ENCODE measurements at regions not wholly inside any gene's neighbourhood (a gene's known extent, or its start where the extent isn't known, plus 50 kb on each side); places are given as distances from the start of the nearest gene placed in this dataset.
"Not testable (repeated sequence)": the region's sequence is repeated elsewhere in the genome, so short reads cannot be mapped to it uniquely, and the experiment has no call there.

DNA sequence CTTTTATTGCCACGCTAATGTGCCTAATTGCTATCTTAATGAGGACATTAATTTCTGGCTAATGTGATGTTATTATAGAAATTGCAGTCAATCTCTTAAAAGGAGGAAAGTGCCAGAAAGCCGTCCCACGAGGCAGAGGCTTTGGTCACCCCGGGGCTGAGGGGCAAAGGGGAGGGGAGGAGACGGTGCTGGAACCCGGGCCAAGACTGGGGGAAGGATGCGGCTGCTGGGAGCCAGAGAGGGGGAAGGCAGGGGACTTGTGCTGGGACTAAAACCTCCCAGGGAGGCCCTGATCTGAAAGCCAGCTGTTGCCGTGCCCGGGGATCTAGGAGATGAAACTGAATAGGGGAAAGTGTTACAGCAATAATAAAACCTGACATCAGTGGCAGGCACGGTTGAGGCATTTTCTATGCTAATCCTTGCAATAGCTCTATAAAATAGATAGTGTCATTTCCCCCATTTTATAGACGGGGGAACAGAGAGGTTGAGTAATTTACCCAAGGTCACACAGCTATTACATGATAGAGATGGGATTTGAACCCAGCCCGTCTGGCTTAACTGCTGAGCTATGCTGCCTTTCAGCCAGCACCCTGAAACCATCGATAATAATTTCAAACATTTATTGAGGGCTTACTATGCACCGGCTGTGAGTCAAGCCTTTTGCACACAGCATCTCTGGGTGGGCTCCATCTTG lies 83.2 kb upstream of the ADGRE5 start:
- TF ChIP-seq, protein P1, sequence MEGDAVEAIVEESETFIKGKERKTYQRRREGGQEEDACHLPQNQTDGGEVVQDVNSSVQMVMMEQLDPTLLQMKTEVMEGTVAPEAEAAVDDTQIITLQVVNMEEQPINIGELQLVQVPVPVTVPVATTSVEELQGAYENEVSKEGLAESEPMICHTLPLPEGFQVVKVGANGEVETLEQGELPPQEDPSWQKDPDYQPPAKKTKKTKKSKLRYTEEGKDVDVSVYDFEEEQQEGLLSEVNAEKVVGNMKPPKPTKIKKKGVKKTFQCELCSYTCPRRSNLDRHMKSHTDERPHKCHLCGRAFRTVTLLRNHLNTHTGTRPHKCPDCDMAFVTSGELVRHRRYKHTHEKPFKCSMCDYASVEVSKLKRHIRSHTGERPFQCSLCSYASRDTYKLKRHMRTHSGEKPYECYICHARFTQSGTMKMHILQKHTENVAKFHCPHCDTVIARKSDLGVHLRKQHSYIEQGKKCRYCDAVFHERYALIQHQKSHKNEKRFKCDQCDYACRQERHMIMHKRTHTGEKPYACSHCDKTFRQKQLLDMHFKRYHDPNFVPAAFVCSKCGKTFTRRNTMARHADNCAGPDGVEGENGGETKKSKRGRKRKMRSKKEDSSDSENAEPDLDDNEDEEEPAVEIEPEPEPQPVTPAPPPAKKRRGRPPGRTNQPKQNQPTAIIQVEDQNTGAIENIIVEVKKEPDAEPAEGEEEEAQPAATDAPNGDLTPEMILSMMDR (IDR thresholded peaks at IDR 0.05) = not testable (repeated sequence)
- not testable (repeated sequence) for TF ChIP-seq POLR2A (IDR thresholded peaks at IDR 0.05)

Measured in adrenal gland (tissue), 5 donors.